Transverse colon (tissue), 4 donors: ENCODE measurements at regions not wholly inside any gene's neighbourhood (a gene's known extent, or its start where the extent isn't known, plus 50 kb on each side); places are given as distances from the start of the nearest gene placed in this dataset.

Source experiments
- POLR2AphosphoS5 ChIP-seq, 3 donors: sonication (generic); formaldehyde crosslinking; IDR thresholded peaks; one replicate each; pipeline ENCODE4 v1.6.1; 2016; ENCODE audit warnings: antibody characterized with exemption in 3 of 3
- TF ChIP-seq, protein P1 (sequence below), 5 experiments: fragments of 200-600 bp in 3 of 5; fragments of 450-650 bp in 2 of 5; sonication (generic) in 3 of 5; IDR thresholded peaks; 1 replicate in 2 of 5; 2 replicates in 3 of 5; pipeline ENCODE4 v1.5.1; 2016 to 2017; ENCODE audit warnings: antibody characterized with exemption in 5 of 5, inconsistent platforms in 3 of 5, mild to moderate bottlenecking in 2 of 5, moderate library complexity in 1 of 5

DNA sequence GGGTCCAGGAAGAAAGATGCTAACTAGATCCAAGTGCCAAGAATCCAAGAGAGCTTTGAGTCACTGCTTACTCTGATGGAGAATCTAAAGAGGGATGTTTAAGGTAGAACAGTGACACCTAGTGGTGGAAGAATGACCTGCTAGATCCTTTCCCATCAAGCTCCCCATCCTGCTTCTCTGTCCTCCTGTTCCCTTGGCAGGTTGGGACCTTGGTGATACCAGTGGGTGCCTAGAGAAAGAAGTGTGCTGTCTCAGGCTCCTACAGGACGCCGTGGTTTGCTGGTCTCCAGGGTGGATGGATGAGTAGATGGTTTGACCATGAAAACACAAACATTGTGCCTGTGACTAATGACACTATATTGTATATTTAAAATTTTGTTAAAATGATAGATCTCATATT, 383.7 kb downstream of the TMEM135 start:
- TF ChIP-seq, protein P1, sequence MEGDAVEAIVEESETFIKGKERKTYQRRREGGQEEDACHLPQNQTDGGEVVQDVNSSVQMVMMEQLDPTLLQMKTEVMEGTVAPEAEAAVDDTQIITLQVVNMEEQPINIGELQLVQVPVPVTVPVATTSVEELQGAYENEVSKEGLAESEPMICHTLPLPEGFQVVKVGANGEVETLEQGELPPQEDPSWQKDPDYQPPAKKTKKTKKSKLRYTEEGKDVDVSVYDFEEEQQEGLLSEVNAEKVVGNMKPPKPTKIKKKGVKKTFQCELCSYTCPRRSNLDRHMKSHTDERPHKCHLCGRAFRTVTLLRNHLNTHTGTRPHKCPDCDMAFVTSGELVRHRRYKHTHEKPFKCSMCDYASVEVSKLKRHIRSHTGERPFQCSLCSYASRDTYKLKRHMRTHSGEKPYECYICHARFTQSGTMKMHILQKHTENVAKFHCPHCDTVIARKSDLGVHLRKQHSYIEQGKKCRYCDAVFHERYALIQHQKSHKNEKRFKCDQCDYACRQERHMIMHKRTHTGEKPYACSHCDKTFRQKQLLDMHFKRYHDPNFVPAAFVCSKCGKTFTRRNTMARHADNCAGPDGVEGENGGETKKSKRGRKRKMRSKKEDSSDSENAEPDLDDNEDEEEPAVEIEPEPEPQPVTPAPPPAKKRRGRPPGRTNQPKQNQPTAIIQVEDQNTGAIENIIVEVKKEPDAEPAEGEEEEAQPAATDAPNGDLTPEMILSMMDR (IDR thresholded peaks at IDR 0.05), result peak; percentile 77 to 84 (median 79)
- TF ChIP-seq POLR2AphosphoS5 (IDR thresholded peaks at IDR 0.05), result no peak
